Endothelial cell (in vitro differentiated cells): ENCODE measurements at regions not wholly inside any gene's neighbourhood (a gene's known extent, or its start where the extent isn't known, plus 50 kb on each side); places are given as distances from the start of the nearest gene placed in this dataset.
"Not testable (repeated sequence)": the region's sequence is repeated elsewhere in the genome, so short reads cannot be mapped to it uniquely, and the experiment has no call there.

Source experiments
- DNase-seq: peaks from one replicate; pipeline ENCODE4 v3.0.0; 2021; ENCODE audit warnings: low spot score
- H3K27ac Mint-ChIP-seq: one replicate; pipeline ENCODE4 v1.8.0; 2021; ENCODE audit warnings: mixed read lengths, inconsistent platforms; ENCODE audit not compliant: unreplicated experiment
- H3K27me3 Mint-ChIP-seq: one replicate; pipeline ENCODE4 v1.8.0; 2021; ENCODE audit warnings: mild to moderate bottlenecking, moderate library complexity, mixed read lengths, inconsistent platforms; ENCODE audit not compliant: unreplicated experiment
- H3K36me3 Mint-ChIP-seq: one replicate; pipeline ENCODE4 v1.8.0; 2021; ENCODE audit warnings: mild to moderate bottlenecking, low read depth, mixed read lengths, inconsistent platforms; ENCODE audit not compliant: unreplicated experiment
- H3K4me1 Mint-ChIP-seq: one replicate; pipeline ENCODE4 v1.8.0; 2021; ENCODE audit warnings: mild to moderate bottlenecking, mixed read lengths, inconsistent platforms; ENCODE audit not compliant: unreplicated experiment
- H3K4me3 Mint-ChIP-seq: one replicate; pipeline ENCODE4 v1.8.0; 2021; ENCODE audit warnings: mild to moderate bottlenecking, mixed read lengths, inconsistent platforms; ENCODE audit not compliant: unreplicated experiment
- H3K9me3 Mint-ChIP-seq: one replicate; pipeline ENCODE4 v1.8.0; 2021; ENCODE audit warnings: mixed read lengths, inconsistent platforms; ENCODE audit not compliant: unreplicated experiment
- CTCF ChIP-seq: fragments of 200-600 bp; sonication (generic); IDR thresholded peaks from one replicate; pipeline ENCODE4 v1.5.0; 2021; ENCODE audit warnings: antibody characterized with exemption; ENCODE audit not compliant: unreplicated experiment

GRCh38 chr16:65739518-65739917 is 617.7 kb upstream of the CDH11 start:
- no peak overlapping the region for H3K27ac Mint-ChIP-seq
- DNase-seq, result no peak
- no peaks in the 10 kb centered on the region for H3K9me3 Mint-ChIP-seq
- no peaks in the 10 kb centered on the region for H3K36me3 Mint-ChIP-seq
- peaks cover 5% of the 10 kb centered on the region for H3K27me3 Mint-ChIP-seq
- TF ChIP-seq CTCF, result no peak
- H3K4me3 Mint-ChIP-seq, result no peak overlapping the region
- H3K4me1 Mint-ChIP-seq, result peaks cover 17% of the 10 kb centered on the region

- Mint-ChIP-seq H3K36me3 (no peaks in the 10 kb centered on the region), H3K4me1 (peaks cover 17% of the 10 kb centered on the region), H3K4me3 (no peak overlapping the region), H3K27ac (no peak overlapping the region), H3K27me3 (peaks cover 5% of the 10 kb centered on the region), H3K9me3 (no peaks in the 10 kb centered on the region)
- no peak for DNase-seq
- no peak for TF ChIP-seq CTCF
These were observed 616.0 kb upstream of the CDH11 start for GRCh38 chr16:65737831-65738230.

GRCh38 chr16:65735615-65736014 is 613.8 kb upstream of the CDH11 start:
- DNase-seq, H3K9me3 Mint-ChIP-seq, H3K27ac Mint-ChIP-seq, H3K27me3 Mint-ChIP-seq, H3K36me3 Mint-ChIP-seq, H3K4me3 Mint-ChIP-seq: not testable (repeated sequence)
- peaks cover 17% of the 10 kb centered on the region for H3K4me1 Mint-ChIP-seq

GRCh38 chr16:65733721-65734120 is 611.9 kb upstream of the CDH11 start:
- no peaks in the 10 kb centered on the region for H3K9me3 Mint-ChIP-seq
- DNase-seq, result no peak

GRCh38 chr16:65731833-65732232 is 610.0 kb upstream of the CDH11 start:
- H3K9me3 Mint-ChIP-seq, result no peaks in the 10 kb centered on the region

More at GRCh38 chr16:65733721-65734120, 611.9 kb upstream of the CDH11 start:
- peaks cover 17% of the 10 kb centered on the region for H3K4me1 Mint-ChIP-seq
- TF ChIP-seq CTCF, result no peak
- no peak overlapping the region for H3K4me3 Mint-ChIP-seq
- no peaks in the 10 kb centered on the region for H3K36me3 Mint-ChIP-seq
- no peak overlapping the region for H3K27ac Mint-ChIP-seq
- peaks cover 5% of the 10 kb centered on the region for H3K27me3 Mint-ChIP-seq

More at GRCh38 chr16:65731833-65732232, 610.0 kb upstream of the CDH11 start:
- no peak overlapping the region for H3K4me3 Mint-ChIP-seq
- no peaks in the 10 kb centered on the region for H3K36me3 Mint-ChIP-seq
- no peak for DNase-seq
- TF ChIP-seq CTCF, result no peak
- H3K27ac Mint-ChIP-seq, result no peak overlapping the region
- peaks cover 14% of the 10 kb centered on the region for H3K4me1 Mint-ChIP-seq
- peaks cover 5% of the 10 kb centered on the region for H3K27me3 Mint-ChIP-seq
